ENCODE measurements at regions not wholly inside any gene's neighbourhood (a gene's known extent, or its start where the extent isn't known, plus 50 kb on each side); places are given as distances from the start of the nearest gene placed in this dataset.
A peak's percentile ranks its signal among the peaks of the same experiment; 100 is the strongest.
"Not testable (repeated sequence)": the region's sequence is repeated elsewhere in the genome, so short reads cannot be mapped to it uniquely, and the experiment has no call there.

GRCh38 chrX:1023676-1024075 lies 188.8 kb downstream of the CRLF2 start:
- Mint-ChIP-seq H3K27me3 (peaks cover 11% of the 10 kb centered on the region), H3K27ac (no peak overlapping the region), H3K4me1 (peaks cover 12% of the 10 kb centered on the region), H3K36me3 (ENCODE audit: low read depth) (no peaks in the 10 kb centered on the region), H3K4me3 (no peak overlapping the region), H3K9me3 (no peaks in the 10 kb centered on the region)
- ATAC-seq (replicated peaks): no peak

GRCh38 chrX:1021314-1021993 lies 191.0 kb downstream of the CRLF2 start:
- not testable (repeated sequence) for H3K27me3 Mint-ChIP-seq; H3K4me1 Mint-ChIP-seq; H3K27ac Mint-ChIP-seq; H3K9me3 Mint-ChIP-seq; H3K4me3 Mint-ChIP-seq; H3K36me3 Mint-ChIP-seq (ENCODE audit: low read depth); ATAC-seq (replicated peaks)

DNA sequence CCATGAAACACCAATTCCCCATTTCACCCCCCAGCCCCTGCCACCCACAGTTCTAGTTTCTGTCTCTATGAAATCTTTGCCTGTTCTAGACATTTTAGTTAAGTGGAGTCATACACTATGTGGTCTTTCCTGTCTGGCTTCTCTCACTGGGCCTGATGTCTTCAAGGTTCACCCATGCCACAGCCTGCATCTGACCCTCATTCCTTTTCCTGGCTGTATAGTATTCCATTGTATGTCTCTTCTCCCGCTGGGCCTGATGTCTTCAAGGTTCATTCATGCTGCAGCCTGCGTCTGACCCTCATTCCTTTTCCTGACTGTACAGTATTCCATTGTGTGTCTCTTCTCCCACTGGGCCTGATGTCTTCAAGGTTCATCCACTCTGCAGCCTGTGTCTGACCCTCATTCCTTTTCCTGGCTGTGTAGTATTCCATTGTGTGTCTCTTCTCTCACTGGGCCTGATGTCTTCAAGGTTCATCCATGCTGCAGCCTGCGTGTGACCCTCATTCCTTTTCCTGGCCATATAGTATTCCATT lies 191.7 kb downstream of the CRLF2 start:
- Mint-ChIP-seq H3K27ac (no peak overlapping the region), H3K4me1 (no peaks in the 10 kb centered on the region), H3K9me3 (no peaks in the 10 kb centered on the region), H3K27me3 (no peaks in the 10 kb centered on the region), H3K36me3 (ENCODE audit: low read depth) (no peaks in the 10 kb centered on the region), H3K4me3 (no peak overlapping the region)
- no peak for ATAC-seq (replicated peaks)

- H3K27ac Mint-ChIP-seq; H3K4me3 Mint-ChIP-seq; H3K36me3 Mint-ChIP-seq (ENCODE audit: low read depth); H3K9me3 Mint-ChIP-seq; ATAC-seq (replicated peaks); H3K27me3 Mint-ChIP-seq; H3K4me1 Mint-ChIP-seq: not testable (repeated sequence)
These were observed 195.5 kb downstream of the CRLF2 start for GRCh38 chrX:1016926-1017325.

DNA sequence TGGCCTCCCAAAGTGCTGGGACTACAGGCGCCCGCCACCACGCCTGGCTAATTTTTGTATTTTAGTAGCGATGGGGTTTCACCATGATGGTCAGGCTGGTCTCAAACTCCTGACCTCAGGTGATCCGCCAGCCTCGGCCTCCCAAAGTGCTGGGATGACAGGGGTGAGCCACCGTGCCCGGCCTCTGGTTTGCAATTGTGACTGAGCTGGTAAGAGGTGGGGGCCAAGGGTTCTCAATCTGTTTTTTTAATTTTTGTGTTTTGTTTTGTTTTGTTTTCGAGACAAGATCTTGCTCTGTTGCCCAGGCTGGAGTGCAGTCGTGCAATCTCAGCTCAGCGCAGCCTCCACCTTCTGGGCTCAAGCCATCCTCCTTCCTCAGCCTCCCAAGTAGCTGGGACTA lies 196.2 kb downstream of the CRLF2 start:
- H3K4me3 Mint-ChIP-seq; H3K27me3 Mint-ChIP-seq; H3K4me1 Mint-ChIP-seq; ATAC-seq (replicated peaks); H3K36me3 Mint-ChIP-seq (ENCODE audit: low read depth); H3K9me3 Mint-ChIP-seq; H3K27ac Mint-ChIP-seq: not testable (repeated sequence)

- H3K4me3 Mint-ChIP-seq: no peak overlapping the region
- peaks cover 3% of the 10 kb centered on the region for H3K27me3 Mint-ChIP-seq
- ATAC-seq (replicated peaks): peak; percentile 19
- no peaks in the 10 kb centered on the region for H3K9me3 Mint-ChIP-seq
- H3K27ac Mint-ChIP-seq: no peak overlapping the region
- H3K4me1 Mint-ChIP-seq: no peaks in the 10 kb centered on the region
- no peaks in the 10 kb centered on the region for H3K36me3 Mint-ChIP-seq (ENCODE audit: low read depth)
These were observed 199.7 kb downstream of the CRLF2 start for GRCh38 chrX:1012678-1013300.

- Mint-ChIP-seq H3K4me1 (no peaks in the 10 kb centered on the region), H3K27ac (no peak overlapping the region), H3K27me3 (peaks cover 3% of the 10 kb centered on the region), H3K36me3 (ENCODE audit: low read depth) (no peaks in the 10 kb centered on the region), H3K4me3 (no peak overlapping the region), H3K9me3 (no peaks in the 10 kb centered on the region)
- peak; percentile 44 for ATAC-seq (replicated peaks)
These were observed 200.7 kb downstream of the CRLF2 start for GRCh38 chrX:1011691-1012283.

GRCh38 chrX:1009771-1010170 lies 202.7 kb downstream of the CRLF2 start:
- Mint-ChIP-seq H3K36me3 (ENCODE audit: low read depth) (no peaks in the 10 kb centered on the region), H3K27ac (no peak overlapping the region), H3K27me3 (peaks cover 3% of the 10 kb centered on the region), H3K9me3 (no peaks in the 10 kb centered on the region), H3K4me1 (no peaks in the 10 kb centered on the region), H3K4me3 (no peak overlapping the region)
- no peak for ATAC-seq (replicated peaks)

DNA sequence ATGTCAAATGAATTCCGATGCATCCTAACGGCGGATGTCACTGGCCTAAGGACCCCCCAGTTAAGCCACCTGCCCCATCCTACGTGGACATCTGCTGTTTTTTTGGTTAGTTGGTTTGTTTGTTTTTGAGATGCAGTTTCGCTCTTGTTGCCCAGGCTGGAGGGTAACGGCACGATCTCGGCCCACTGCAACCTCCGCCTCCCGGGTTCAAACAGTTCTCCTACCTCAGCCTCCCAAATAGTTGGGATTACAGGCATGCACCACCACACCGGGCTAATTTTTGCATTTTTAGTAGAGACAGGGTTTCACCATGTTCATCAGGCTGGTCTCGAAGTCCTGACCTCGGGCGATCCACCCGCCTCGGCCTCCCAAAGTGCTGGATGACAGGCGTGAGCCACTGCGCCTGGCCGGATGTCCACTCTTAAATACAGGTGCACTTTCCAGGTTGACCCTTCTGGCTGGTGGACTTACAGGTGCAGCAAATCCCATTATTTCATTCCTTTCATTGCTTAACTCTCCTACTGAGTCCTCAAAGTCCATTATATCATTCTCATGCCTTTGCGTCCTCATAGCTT lies 206.2 kb downstream of the CRLF2 start:
- no peaks in the 10 kb centered on the region for H3K27me3 Mint-ChIP-seq
- H3K4me1 Mint-ChIP-seq: no peaks in the 10 kb centered on the region
- ATAC-seq (replicated peaks): no peak
- no peaks in the 10 kb centered on the region for H3K36me3 Mint-ChIP-seq (ENCODE audit: low read depth)
- no peak overlapping the region for H3K4me3 Mint-ChIP-seq
- no peaks in the 10 kb centered on the region for H3K9me3 Mint-ChIP-seq
- no peak overlapping the region for H3K27ac Mint-ChIP-seq

DNA sequence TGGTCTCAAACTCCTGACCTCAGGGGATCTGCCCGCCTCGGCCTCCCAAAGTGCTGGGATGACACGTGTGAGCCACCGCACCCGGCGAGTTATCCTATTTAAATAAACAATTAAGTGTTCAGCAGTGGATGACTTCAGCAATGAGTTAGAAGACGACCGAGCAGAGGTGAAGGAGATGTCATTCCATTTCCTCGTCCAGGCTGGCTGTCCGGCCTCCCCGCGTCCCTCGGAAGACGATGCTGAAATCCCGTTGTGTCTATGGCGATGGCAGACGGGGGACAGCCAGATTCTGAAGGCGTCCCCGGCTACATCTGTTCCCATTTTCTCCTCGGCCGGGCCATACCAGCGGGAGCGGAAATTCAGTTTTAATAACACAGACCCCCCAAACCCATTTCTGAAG lies 209.8 kb downstream of the CRLF2 start:
- Mint-ChIP-seq H3K36me3 (ENCODE audit: low read depth) (no peaks in the 10 kb centered on the region), H3K9me3 (no peaks in the 10 kb centered on the region), H3K4me1 (no peaks in the 10 kb centered on the region), H3K27me3 (no peaks in the 10 kb centered on the region), H3K4me3 (no peak overlapping the region), H3K27ac (no peak overlapping the region)
- no peak for ATAC-seq (replicated peaks)

DNA sequence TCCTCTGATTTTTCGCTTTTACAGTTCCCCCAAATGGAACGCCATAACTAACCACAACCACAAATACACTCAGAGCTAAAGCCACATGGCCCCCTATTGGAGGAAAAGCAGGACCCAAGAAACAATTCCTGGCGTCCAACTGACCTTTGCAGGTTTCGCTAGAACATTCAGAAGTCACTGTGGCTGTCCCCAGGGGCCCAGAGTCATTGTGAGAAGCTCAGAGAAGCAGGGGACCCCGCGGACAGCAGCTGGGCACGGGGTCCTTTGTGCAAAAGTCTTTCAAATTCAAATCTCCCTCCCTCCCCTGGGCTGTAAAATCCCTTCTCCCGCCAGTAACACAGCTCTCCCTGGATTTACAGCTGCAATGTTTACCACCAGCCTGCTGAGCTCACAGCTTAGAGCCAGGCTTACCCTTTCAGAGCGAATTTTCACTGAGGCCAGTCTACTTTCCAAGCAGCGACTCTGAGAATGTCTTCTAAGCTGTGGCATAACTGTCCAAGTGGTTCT lies 214.8 kb downstream of the CRLF2 start:
- no peaks in the 10 kb centered on the region for H3K27me3 Mint-ChIP-seq
- ATAC-seq (replicated peaks): no peak
- no peaks in the 10 kb centered on the region for H3K4me1 Mint-ChIP-seq
- H3K27ac Mint-ChIP-seq: no peak overlapping the region
- H3K4me3 Mint-ChIP-seq: no peak overlapping the region
- H3K9me3 Mint-ChIP-seq: peaks cover 2% of the 10 kb centered on the region
- no peaks in the 10 kb centered on the region for H3K36me3 Mint-ChIP-seq (ENCODE audit: low read depth)

GRCh38 chrX:994780-995179 lies 217.7 kb downstream of the CRLF2 start:
- no peaks in the 10 kb centered on the region for H3K36me3 Mint-ChIP-seq (ENCODE audit: low read depth)
- peaks cover 10% of the 10 kb centered on the region for H3K4me1 Mint-ChIP-seq
- no peaks in the 10 kb centered on the region for H3K27me3 Mint-ChIP-seq
- H3K27ac Mint-ChIP-seq: no peak overlapping the region
- H3K9me3 Mint-ChIP-seq: peaks cover 15% of the 10 kb centered on the region
- ATAC-seq (replicated peaks): no peak
- H3K4me3 Mint-ChIP-seq: no peak overlapping the region

DNA sequence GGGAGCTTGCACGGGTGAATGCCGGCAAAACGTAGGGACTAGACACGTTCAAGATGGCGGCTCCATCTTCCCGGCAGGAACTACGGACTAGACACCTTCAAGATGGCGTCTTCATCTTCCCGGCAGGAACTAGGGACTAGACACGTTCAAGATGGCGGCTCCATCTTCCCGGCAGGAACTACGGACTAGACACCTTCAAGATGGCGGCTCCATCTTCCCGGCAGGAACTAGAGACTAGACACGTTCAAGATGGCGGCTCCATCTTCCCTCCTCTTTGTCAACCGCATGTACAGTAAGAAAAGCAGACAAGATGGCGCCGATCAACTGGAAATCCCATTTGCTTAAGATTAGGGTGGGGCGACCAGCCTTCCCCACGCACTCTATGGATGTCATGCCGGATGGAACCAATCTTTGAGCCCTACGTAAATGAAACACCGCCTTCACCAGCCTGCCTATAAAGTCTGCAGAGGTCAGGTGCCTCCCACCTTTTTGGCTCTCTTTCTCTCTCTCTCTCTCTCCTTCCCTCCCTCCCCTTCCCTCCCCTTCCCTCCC lies 222.4 kb downstream of the CRLF2 start:
- peaks cover 15% of the 10 kb centered on the region for H3K9me3 Mint-ChIP-seq
- no peaks in the 10 kb centered on the region for H3K27me3 Mint-ChIP-seq
- peak overlapping the region; percentile 83 for H3K27ac Mint-ChIP-seq
- H3K4me1 Mint-ChIP-seq: peaks cover 10% of the 10 kb centered on the region
- peak overlapping the region; percentile 69 for H3K4me3 Mint-ChIP-seq
- peak; percentile 95 for ATAC-seq (replicated peaks)
- H3K36me3 Mint-ChIP-seq (ENCODE audit: low read depth): no peaks in the 10 kb centered on the region

GRCh38 chrX:988530-988929 lies 223.9 kb downstream of the CRLF2 start:
- not testable (repeated sequence) for H3K4me3 Mint-ChIP-seq; H3K36me3 Mint-ChIP-seq (ENCODE audit: low read depth); H3K27me3 Mint-ChIP-seq; H3K4me1 Mint-ChIP-seq; H3K27ac Mint-ChIP-seq; ATAC-seq (replicated peaks)
- peaks cover 15% of the 10 kb centered on the region for H3K9me3 Mint-ChIP-seq
